ENCODE measurements at regions not wholly inside any gene's neighbourhood (a gene's known extent, or its start where the extent isn't known, plus 50 kb on each side); places are given as distances from the start of the nearest gene placed in this dataset.

- TF ChIP-seq CTCF (IDR thresholded peaks at IDR 0.05; ENCODE audit: poor library complexity, severe bottlenecking) (no peak), EZH2 (IDR thresholded peaks at IDR 0.05; ENCODE audit: borderline replicate concordance, insufficient read depth, low read length, poor library complexity, severe bottlenecking) (no peak), SMC3 (conservative IDR thresholded peaks at IDR 0.05; ENCODE audit: poor library complexity) (no peak), REST (IDR thresholded peaks at IDR 0.05; ENCODE audit: borderline replicate concordance) (no peak), POLR2AphosphoS5 (IDR thresholded peaks at IDR 0.05) (no peak), EP300 (conservative IDR thresholded peaks at IDR 0.05; ENCODE audit: poor library complexity, severe bottlenecking) (no peak), RAD21 (conservative IDR thresholded peaks at IDR 0.05) (no peak)
These were observed 452.0 kb downstream of the DMRTA1 start for GRCh38 chr9:22898591-22898990.
